Right lobe of liver (tissue), 4 donors: ENCODE measurements at regions not wholly inside any gene's neighbourhood (a gene's known extent, or its start where the extent isn't known, plus 50 kb on each side); places are given as distances from the start of the nearest gene placed in this dataset.

Source experiments
- CTCF ChIP-seq, 4 donors: fragments of 200-600 bp in 3 of 4; fragments of 450-650 bp in 1 of 4; IDR thresholded peaks; one replicate each; pipeline versions ENCODE4 v1.5.1 to v1.8.0; 2016 to 2022; ENCODE audit warnings: antibody characterized with exemption in 4 of 4, mild to moderate bottlenecking in 2 of 4
- POLR2A ChIP-seq: fragments of 450-650 bp; IDR thresholded peaks from one replicate; pipeline ENCODE4 v1.6.1; 2017; ENCODE audit warnings: antibody characterized with exemption, mild to moderate bottlenecking
- donor health status: DM: no; HTN: no; CAD: no.
- donor health status: DM: no; HTN: no; CAD: no.
- donor health status: DM: no; HTN: yes; CAD: no.

- TF ChIP-seq POLR2A (no peak), CTCF (IDR thresholded peaks at IDR 0.05) (no peak)
Observed at GRCh38 chr13:84605927-84606326, 723.7 kb upstream of the SLITRK1 start.
